NCI-H226 (cell line): ENCODE measurements at regions not wholly inside any gene's neighbourhood (a gene's known extent, or its start where the extent isn't known, plus 50 kb on each side); places are given as distances from the start of the nearest gene placed in this dataset.
A peak's percentile ranks its signal among the peaks of the same experiment; 100 is the strongest.
"Not testable (repeated sequence)": the region's sequence is repeated elsewhere in the genome, so short reads cannot be mapped to it uniquely, and the experiment has no call there.

Experiments
- DNase-seq: peaks from one replicate; pipeline ENCODE4 v3.0.0-alpha.2; 2015

DNA sequence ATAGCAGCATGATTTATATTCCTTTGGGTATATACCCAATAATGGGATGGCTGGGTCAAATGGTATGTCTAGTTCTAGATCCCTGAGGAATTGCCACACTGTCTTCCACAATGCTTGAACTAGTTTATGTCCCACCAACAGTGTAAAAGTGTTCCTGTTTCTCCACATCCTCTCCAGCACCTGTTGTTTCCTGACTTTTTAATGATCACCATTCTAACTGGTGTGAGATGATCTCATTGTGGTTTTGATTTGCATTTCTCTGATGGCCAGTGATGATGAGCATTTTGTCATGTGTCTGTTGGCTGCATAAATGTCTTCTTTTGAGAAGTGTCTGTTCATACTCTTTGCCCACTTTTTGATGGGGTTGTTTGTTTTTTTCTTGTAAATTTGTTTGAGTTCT is 54.0 kb upstream of the GPR89A start:
- DNase-seq, result not testable (repeated sequence)

DNA sequence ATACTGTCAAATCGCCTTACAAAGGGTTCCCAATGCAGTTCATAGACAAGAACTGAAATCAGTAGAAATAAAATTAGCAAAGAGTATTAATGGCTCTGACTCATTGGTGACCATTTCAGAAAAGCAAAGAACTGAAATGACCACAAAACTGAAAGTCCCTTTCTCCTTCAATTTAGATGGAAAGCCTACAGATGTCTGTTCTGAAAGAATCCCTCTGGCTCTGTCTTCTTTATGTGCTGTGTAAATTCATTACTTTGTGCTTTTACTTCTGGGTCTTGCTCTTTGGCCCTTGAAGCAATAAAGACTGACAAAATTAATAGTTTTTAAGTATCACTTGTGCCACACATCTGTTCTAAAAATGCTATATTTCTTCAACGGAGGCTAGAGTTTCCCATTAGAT is 62.7 kb upstream of the GPR89A start:
- no peak for DNase-seq

DNA sequence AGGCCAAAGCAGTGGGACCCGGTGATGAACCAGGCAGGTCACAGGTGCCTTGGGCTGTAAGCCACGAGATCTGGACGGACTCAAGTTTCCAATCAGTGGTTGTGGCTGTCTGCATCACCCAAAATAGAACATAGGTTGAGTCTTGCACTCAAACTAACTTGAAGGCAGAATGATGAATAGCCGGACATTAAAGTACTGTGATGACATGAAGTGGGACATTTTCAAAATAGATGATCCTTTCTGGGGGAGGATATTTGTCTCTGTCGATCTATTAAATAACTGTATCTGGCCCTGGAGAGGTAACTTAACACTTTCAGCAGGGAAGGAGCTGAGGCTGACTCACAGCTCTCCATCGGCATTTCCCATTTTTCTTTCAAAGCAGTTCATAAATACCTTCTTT is 66.1 kb upstream of the GPR89A start:
- peak; percentile 1 for DNase-seq

DNA sequence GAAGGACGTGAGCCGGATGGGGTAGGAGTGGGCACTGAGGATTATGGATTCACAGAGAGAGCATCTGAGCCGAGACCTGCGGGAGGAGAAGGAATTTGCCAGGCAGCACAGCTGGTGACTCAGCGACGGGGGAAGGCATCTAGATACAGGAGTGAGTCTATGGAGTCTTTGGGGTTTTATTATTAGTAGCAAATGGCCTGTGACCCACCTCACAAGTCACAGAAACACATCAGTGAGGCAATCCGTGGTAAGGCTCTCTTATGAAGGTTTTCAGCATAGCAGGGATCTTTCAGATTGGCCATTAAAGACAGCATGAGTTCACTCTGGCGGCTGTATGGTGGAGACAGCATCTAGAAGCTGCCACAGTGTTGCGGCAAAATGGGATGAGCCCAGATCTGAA is 66.5 kb upstream of the GPR89A start:
- peak; percentile 17 for DNase-seq

DNA sequence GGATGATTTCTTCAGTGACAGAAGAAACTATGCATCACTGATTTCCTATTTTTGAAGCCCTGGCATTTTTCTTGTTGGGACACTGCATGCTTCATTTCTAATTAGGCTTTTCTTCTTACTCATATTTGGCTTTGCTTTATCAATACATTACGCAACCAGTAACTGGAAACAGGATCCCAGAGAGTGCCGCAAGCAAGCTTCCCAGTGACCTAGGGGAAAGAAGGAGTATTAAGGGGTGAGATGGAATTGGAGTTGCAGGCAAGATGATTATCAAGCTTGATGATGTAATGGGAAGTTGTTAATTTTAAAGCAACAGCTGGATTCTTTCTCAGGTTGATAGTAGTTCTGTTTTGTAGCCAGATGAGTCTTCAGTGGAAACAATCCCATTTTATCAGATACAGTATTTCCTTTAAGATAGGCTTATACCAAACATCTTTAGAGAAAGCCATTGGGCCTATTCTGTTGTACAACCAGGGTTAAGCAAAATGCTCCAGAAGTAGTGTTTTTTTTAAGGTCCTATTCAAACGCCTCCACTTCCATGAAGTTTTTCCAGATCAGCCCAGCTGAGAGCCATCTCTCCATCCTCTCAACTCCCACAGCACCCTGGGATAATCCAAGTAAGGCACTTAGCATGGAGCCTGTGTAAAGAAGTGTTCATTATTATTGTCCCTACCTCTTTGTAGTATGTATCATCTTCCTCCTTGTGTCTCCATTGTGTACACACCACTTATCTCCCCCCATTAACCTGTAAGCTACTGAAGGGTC is 69.5 kb upstream of the GPR89A start:
- not testable (repeated sequence) for DNase-seq

DNA sequence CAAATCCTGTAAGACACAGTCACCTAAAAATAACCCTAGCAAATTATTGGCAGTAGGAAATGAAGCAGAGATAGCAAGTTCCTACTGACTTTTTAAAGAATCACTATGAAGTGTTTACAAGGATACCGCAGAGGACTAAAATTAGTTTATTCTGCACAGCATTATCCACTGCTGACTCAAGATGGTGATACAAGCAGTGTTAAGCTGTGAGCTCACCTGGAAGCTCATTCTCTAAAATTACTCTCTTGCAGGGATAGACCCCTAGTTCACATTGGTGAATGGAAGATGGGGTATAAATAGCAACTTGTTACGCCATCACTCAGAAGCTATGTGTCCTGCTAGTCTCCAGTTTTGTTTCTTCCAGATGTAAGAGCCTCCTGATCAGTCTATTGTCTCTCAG is 70.8 kb upstream of the GPR89A start:
- DNase-seq, result not testable (repeated sequence)

DNA sequence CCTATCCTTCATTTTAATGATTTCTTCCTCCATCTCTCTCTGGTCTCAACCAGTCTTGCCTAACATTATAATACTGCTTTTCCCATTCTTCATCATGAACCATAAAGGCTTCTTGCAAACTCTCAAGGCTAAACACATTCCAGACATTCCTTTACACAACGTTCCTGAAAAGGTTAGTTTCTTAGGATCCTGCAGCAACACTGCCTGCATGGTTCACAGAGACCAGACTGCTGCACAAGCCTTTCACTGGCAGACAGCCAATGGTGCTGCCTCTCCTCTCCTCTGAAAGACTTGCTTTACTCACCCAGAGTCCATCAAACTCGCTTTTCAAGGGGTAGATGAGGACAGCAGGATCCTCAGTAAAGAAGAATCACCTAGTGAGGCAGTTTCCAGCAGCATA is 72.3 kb upstream of the GPR89A start:
- DNase-seq, result peak; percentile 45

DNA sequence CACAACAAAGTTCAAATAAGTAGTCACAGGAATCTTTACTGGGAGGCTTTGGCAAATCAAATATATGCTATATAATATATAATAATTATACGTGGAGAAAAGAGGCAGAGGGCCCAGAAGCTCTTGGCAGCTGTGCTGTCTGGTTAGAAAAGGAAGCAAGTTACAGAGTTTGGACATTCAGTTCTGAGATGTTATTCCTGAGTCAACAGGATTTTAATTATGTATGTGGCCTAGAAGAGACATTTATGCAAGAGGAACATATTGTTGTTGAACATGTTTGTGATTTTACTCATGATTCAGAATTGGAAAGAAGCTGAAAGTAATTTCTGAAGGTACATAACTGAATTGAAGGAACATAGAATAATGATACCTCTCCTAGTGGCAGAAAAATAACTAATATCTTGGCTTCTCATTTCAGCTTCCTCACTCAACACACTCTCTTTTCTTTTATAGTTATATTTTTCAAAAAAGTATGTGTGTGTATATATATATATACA is 79.7 kb upstream of the GPR89A start:
- not testable (repeated sequence) for DNase-seq

DNA sequence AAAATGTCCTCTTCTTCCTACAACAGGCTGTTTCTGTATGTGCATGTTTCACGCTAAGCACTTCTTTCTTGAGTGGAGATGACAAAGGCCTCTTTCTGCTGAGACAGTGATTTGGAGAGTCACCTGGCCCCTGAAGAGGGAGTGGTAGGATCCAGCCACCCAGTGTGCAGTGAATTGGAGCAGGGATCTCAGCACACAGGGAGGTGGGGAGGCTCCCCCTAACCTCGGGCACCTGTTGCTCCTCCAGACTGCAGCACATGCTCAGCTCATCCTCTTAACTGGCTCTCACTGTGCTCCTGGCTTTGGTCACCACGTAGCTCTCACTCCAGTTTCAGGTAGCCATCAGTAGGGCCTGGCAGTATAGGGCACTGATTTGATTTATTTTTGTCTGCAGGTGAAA is 87.6 kb upstream of the GPR89A start:
- not testable (repeated sequence) for DNase-seq

DNA sequence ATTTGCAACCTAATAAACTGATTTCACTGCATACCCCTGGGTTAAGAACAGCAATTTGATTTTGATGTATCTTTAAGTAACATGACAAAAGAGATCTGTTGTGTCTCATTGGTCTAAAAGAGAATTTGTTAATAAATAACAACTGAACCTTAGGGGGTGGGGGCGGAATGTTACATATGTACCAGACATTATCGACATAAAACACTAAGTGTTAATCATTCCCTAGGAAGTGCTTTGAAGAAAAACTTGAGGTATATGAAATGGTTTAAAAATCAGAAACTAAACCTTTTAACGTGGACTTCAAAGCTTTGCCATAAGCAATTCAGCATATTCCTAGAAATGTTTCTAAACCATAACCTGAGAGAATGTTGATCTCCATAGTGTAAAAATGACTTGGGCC is 88.5 kb upstream of the GPR89A start:
- DNase-seq, result not testable (repeated sequence)

DNA sequence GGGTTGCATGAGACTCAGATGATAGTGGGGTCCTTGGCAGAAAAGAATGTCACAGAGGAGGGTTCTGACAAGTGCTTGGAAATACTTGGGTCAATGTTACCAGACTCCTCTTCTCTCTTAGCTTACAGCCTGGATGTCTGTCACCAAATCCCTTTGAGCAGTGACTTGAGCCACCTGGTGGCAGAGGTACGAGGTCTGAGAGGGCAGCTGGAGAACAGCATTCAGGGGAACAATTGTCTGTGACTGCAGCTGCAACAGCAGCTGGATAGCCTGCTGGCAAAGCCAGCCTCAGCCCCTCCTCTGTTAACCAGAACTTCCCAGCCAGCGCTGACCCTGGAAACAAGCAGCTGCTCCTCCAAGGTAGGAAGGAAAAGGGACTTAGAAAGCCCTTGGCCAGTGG is 87.6 kb upstream of the NBPF20 start:
- DNase-seq, result not testable (repeated sequence)

DNA sequence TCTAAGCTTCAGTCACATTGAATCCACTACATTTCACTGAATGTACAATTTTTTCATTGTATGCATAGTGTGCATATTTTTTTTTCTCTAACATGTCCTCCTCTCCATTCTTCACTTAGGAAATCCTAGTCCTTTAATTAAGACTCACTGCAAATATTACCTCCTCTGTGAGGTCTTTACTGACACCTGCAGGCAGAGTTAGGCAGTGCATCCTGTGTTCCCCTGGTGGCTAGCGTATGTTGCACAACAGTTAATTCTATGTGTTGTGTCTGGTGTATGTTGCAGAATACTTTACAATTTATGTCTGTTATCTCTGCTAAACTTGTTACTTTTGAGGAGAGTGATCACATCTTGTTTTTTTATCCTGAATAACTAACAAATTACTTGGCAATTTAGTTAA is 82.7 kb upstream of the NBPF20 start:
- not testable (repeated sequence) for DNase-seq

DNA sequence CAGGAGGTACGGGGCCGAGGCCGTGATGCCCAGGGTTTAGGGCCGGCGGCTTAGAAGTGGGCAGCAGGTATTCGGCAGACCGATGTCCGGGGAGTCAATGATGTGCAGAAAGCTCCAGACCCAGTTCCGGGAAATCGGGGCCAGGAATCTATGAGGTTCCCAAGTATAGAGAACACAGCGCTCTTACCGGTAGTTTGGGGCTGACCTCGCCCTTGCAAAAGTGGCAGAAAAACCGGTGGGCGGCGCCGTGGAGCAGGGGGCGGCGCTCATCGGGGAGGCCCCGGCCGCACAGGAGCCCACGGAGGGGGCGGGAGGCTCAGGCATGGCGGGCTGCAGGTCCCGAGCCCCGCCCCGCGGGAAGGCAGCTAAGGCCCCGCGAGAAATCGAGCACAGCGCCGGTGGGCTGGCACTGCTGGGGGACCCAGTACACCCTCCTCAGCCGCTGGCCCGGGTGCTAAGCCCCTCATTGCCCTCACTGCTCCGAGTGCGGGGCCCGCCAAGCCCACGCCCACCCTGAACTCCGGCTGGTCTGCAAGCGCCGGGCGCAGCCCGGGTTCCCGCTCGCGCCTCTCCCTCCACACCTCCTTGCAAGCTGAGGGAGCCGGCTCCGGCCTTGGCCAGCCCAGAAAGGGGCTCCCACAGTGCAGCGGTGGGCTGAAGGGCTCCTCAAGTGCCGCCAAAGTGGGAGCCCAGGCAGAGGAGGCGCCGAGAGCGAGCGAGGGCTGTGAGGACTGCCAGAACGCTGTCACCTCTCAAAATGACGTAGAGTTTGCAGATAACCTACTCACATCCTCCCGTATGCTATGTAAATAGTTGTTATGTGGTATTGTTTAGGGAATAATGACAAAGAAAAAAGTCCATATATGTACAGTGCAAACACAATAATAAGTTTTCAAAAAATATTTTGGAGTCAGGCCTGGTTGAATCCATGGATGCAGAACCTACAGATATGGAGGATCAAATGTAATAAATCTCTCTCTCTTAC is 80.6 kb upstream of the NBPF20 start:
- not testable (repeated sequence) for DNase-seq

DNA sequence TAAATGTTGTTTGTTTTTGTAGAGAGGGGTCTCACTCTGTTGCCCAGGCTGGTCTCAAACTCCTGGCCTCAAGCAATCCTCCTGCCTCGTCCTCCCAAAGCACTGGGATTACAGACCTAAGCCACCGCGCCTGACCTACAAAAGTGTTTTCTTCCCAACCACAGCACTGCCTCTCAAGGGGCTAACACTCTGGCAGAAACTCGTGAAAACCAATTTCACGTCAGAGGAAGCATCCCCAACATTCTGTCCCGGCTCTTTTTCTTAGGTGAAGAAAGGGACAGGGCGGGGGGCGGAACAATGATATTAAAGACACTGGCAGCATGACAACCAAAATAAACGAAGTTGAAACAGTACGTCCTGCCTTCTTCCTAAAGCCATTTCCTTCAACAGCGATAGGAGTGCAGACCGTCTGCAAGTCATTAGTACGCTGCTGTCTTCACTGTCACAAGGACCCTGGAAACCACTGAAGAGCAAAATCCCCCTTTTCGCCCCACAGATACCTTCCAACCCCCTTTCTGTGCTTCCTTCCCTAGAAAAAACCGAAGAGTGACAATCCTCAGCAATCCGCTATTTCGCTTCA is 79.5 kb upstream of the NBPF20 start:
- not testable (repeated sequence) for DNase-seq

DNA sequence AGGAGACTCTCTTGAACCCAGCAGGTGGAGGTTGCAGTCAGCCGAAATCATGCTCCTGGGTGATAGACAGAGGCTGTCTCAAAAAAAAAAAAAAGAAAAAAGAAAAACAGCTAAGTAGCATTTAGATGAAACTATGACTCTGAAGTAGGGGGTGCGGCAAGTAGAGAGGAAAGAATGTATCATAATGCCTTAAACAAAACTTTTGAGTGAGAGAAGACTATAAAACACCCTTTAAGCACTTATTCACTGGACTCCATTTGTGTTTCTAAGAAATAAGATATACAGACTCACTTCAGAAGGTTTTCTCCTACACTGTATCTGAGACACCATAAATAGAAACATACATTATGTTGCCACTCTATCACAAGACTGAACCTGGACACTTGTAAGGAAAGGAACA is 78.9 kb upstream of the NBPF20 start:
- DNase-seq, result not testable (repeated sequence)

DNA sequence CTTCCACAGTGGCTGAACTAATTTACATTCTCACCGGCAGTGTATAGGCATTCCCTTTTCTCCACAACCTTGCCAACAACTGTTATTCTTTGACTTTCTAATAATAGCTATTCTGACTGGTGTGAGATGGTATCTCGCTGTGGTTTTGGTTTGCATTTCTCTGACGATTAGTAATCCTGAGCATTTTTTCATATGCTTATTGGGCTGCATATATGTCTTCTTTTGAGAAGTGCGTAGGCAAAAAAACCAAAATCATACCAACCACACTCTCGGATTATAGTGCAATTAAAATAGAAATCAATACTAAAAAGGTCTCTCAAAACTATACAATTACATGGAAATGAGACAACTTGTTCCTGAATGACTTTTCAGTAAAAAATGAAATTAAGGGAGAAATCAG is 74.8 kb upstream of the NBPF20 start:
- not testable (repeated sequence) for DNase-seq

DNA sequence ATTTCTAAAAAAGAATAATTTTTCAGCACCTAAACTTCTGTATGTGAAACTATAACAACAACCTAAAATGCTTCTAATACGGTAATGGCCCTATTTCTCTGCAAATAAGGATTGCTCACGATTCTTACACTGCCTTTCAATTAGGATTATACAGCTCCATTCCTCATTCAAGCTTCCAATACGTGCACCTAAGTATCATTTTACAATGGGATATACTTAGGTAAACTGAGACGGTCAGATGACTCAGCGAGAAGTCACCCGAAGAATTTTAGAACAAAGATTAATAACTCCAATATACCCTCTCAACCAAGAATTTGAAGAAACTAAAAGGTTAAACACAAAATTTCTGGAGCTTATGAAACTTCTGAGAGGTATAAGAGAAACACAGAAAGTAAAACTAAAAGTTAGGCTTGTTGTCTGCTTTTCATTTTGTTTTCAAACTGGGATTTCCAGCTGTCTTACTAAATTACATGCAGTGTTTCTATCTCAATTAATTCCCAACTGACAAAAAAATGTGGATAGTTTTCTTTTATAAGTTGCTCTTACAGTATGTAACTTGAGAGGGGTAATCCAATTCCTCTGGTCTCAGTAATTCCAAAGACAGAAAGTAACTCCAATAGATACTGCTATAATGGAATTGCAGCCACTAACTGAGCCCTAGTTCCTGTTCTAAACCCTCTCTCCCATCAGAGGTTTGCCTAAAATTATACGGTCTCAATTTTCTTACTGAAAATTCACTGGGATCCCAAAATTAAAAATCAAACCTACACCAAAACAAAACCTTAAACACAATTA is 69.9 kb upstream of the NBPF20 start:
- not testable (repeated sequence) for DNase-seq

DNA sequence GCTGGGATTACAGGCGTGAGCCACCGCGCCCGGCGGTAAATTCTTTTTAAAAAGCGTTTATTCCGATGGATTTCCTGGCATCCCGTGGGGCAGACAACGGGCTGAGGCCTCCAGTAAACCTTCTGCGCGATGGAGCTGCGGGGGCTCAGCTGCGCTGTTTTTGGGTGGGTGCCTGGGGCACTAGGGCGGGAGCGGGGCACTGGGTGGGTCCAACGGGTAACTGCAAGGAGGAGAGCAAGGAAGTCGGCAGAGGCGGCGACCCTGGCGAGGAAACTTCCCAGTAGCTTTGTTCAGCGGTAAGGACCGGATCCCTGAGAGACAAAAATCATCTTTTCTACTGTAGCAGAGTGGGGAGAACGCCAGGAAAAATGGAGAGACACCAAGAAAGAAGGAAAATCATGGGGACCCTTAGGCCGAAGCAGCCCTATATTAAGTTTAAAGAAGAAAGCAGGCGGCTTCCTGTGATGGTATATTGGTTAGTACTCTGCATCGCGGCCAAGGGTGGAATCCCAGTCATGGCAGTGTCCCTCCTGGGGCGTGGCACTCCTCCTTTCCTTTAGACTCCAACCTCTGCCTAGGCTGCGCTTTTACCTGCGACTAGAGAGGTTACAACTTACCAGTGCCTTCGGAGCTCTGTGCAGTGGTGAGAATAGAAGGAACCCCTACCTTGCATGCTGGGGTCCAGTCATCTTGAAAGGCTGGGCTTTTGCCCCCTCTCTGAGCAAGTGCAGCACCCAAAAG is 63.0 kb upstream of the NBPF20 start:
- DNase-seq, result not testable (repeated sequence)

DNA sequence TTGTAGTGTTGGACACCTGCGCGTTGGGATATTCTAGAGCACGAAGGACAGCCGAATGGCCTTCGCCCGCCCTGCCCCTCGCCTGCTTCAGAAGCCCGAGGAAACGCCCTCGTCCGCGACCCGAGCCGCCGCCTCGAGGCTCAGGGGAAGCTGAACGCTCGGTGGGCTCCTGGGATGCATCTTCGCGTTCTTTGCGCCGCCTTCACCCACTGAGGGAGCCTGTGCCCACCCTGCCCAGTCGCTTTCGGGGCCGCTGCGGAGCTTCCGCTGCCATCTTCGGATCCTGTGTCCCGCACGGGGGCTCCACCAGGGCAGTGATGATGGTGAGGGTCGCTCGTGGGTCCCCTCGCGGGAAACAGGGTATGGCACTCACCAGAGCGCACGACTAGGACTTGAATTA is 61.8 kb upstream of the NBPF20 start:
- not testable (repeated sequence) for DNase-seq

DNA sequence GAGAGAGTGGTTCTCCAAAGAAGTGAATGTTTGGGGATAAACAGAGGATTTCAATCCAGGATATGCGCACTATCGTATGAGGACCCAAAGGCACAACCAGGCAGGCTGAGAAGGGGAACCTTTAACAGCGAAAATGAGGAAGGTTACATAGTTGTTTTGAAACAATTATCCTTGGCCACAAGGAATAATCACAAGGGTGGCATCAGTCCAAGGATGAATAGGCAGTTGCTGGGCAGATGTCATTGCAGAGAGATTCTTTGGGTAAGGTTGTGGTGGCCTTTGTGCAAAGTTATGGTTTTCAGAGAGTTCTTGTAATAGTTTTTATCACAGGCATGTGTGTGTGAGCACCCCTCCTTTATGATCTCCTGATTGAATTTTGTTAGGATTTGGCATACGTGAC is 58.9 kb upstream of the NBPF20 start:
- not testable (repeated sequence) for DNase-seq

DNA sequence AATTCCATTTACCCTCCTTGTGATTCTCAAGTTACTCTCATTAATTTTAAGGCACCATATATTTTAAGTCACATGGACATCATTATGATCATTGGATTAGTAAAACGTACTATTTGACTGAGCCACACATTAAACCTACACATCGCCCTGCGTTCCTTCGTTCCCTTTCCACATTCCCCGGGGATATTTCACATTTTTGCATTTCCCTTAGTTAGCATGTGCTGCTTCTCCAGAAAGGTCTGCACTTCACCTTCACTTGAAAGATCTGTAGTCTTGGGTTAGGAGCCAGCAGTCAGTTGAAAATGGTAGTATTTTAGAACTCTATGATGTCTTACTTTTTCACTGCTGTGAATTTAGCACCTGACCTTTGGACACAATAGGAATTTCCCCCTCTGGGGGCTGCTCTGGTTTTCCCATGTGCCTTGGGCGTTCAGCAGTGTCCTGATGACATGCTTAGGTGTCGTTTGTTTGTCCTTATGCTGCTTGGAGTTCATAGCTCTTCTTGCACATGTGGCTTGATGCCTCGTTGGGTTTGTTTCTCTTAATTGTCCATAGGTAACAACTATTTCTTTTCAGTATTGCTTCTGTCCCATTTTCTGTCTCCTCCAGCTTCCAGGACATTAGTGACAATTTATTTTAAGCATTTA is 56.9 kb upstream of the NBPF20 start:
- DNase-seq, result not testable (repeated sequence)
